SK-N-MC (cell line): ENCODE measurements at regions not wholly inside any gene's neighbourhood (a gene's known extent, or its start where the extent isn't known, plus 50 kb on each side); places are given as distances from the start of the nearest gene placed in this dataset.

Source experiments
- EZH2 ChIP-seq: fragments of 200-600 bp; sonication (generic); IDR thresholded peaks from one replicate; pipeline ENCODE4 v1.6.1; 2017; ENCODE audit warnings: antibody characterized with exemption
- FOXP2 ChIP-seq: optimal IDR thresholded peaks from 2 replicates; pipeline ENCODE3; 2011; ENCODE audit warnings: mild to moderate bottlenecking, moderate library complexity; ENCODE audit not compliant: insufficient read depth; ENCODE audit errors: extremely low read length, control extremely low read depth
- POLR2AphosphoS5 ChIP-seq: IDR thresholded peaks from 2 replicates; pipeline ENCODE4 v1.6.1; 2012; ENCODE audit warnings: mild to moderate bottlenecking, low read depth, low read length, borderline replicate concordance

GRCh38 chr5:21168557-21168956 lies 1180.6 kb upstream of the CDH18 start:
- TF ChIP-seq EZH2 (no peak), POLR2AphosphoS5 (no peak), FOXP2 (no peak)
